HG03354 (cell line): ENCODE measurements at regions not wholly inside any gene's neighbourhood (a gene's known extent, or its start where the extent isn't known, plus 50 kb on each side); places are given as distances from the start of the nearest gene placed in this dataset.

Source experiments
- ATAC-seq: cut with Tn5 transposase; IDR thresholded peaks from one replicate; pipeline ENCODE4 v1.9.1; 2021; ENCODE audit warnings: mild to moderate bottlenecking; ENCODE audit not compliant: unreplicated experiment, poor library complexity, severe bottlenecking

GRCh38 chr9:115939065-115939765, 214.4 kb upstream of the PAPPA start:
- no peak for ATAC-seq

GRCh38 chr9:115941561-115942315, 211.9 kb upstream of the PAPPA start:
- ATAC-seq = no peak

GRCh38 chr9:115943431-115944165, 210.0 kb upstream of the PAPPA start:
- no peak for ATAC-seq

- no peak for ATAC-seq
Observed at GRCh38 chr9:115944166-115944948, 209.2 kb upstream of the PAPPA start.

GRCh38 chr9:115945009-115945431, 208.6 kb upstream of the PAPPA start:
- ATAC-seq = no peak

- ATAC-seq = no peak
Observed at GRCh38 chr9:115946530-115946929, 207.1 kb upstream of the PAPPA start.

GRCh38 chr9:115951977-115952376, 201.6 kb upstream of the PAPPA start:
- ATAC-seq = no peak

GRCh38 chr9:115952430-115953292, 200.9 kb upstream of the PAPPA start:
- ATAC-seq = no peak

GRCh38 chr9:115956371-115956770, 197.2 kb upstream of the PAPPA start:
- ATAC-seq = no peak

- ATAC-seq = no peak
Observed at GRCh38 chr9:115957585-115957984, 196.0 kb upstream of the PAPPA start.

- no peak for ATAC-seq
Observed at GRCh38 chr9:115964710-115965347, 188.8 kb upstream of the PAPPA start.

- no peak for ATAC-seq
Observed at GRCh38 chr9:115966660-115967059, 186.9 kb upstream of the PAPPA start.

GRCh38 chr9:115969096-115969495, 184.5 kb upstream of the PAPPA start:
- no peak for ATAC-seq

GRCh38 chr9:115972362-115972761, 181.2 kb upstream of the PAPPA start:
- no peak for ATAC-seq

- no peak for ATAC-seq
Observed at GRCh38 chr9:115972843-115973595, 180.6 kb upstream of the PAPPA start.

- no peak for ATAC-seq
Observed at GRCh38 chr9:115976781-115977180, 176.8 kb upstream of the PAPPA start.

GRCh38 chr9:115978091-115978490, 175.5 kb upstream of the PAPPA start:
- ATAC-seq = no peak

GRCh38 chr9:115978659-115979096, 174.9 kb upstream of the PAPPA start:
- no peak for ATAC-seq
